Neural progenitor cell (in vitro differentiated cells): ENCODE measurements at regions not wholly inside any gene's neighbourhood (a gene's known extent, or its start where the extent isn't known, plus 50 kb on each side); places are given as distances from the start of the nearest gene placed in this dataset.
"Not testable (repeated sequence)": the region's sequence is repeated elsewhere in the genome, so short reads cannot be mapped to it uniquely, and the experiment has no call there.

ENCODE experiments used
- DNase-seq: peaks from one replicate; pipeline ENCODE4 v3.0.0-alpha.2; 2016; ENCODE audit warnings: low spot score
- H2AFZ ChIP-seq: fragments of 200-600 bp; sonication (generic); replicated peaks from 2 replicates; pipeline ENCODE4 v1.6.1; 2016; ENCODE audit warnings: antibody characterized with exemption
- H3F3A ChIP-seq: fragments of 200-600 bp; sonication (generic); 2 replicates; pipeline ENCODE4 v1.6.1; 2016; ENCODE audit warnings: antibody characterized with exemption, low read depth
- H3K27ac ChIP-seq: fragments of 200-600 bp; sonication (generic); 2 replicates; pipeline ENCODE4 v1.5.1; 2016; ENCODE audit warnings: mild to moderate bottlenecking
- H3K27me3 ChIP-seq: fragments of 200-600 bp; sonication (generic); 2 replicates; pipeline ENCODE4 v1.6.1; 2016; ENCODE audit warnings: mild to moderate bottlenecking, moderate library complexity
- H3K36me3 ChIP-seq: fragments of 200-600 bp; sonication (generic); 2 replicates; pipeline ENCODE4 v1.5.1; 2016
- H3K4me1 ChIP-seq: fragments of 200-600 bp; sonication (generic); 2 replicates; pipeline ENCODE4 v1.6.1; 2016; ENCODE audit warnings: mixed run types
- H3K4me2 ChIP-seq: fragments of 200-600 bp; sonication (generic); 2 replicates; pipeline ENCODE4 v1.6.1; 2016
- H3K4me3 ChIP-seq: fragments of 200-600 bp; sonication (generic); 2 replicates; pipeline ENCODE4 v1.5.1; 2016
- H3K79me2 ChIP-seq: fragments of 200-600 bp; sonication (generic); 2 replicates; pipeline ENCODE4 v1.6.1; 2016; ENCODE audit warnings: low read depth
- H3K9ac ChIP-seq: fragments of 200-600 bp; sonication (generic); 2 replicates; pipeline ENCODE4 v1.6.1; 2016
- H3K9me3 ChIP-seq: fragments of 200-600 bp; sonication (generic); 2 replicates; pipeline ENCODE4 v1.5.1; 2016; ENCODE audit warnings: low read depth
- H4K20me1 ChIP-seq: fragments of 200-600 bp; sonication (generic); 2 replicates; pipeline ENCODE4 v1.6.1; 2016; ENCODE audit warnings: low read depth
- H3K27ac Mint-ChIP-seq: 3 replicates; pipeline ENCODE4 v1.8.0; 2021; ENCODE audit warnings: mixed read lengths
- H3K27me3 Mint-ChIP-seq: 2 replicates; pipeline ENCODE4 v1.8.0; 2022; ENCODE audit warnings: low read depth, mild to moderate bottlenecking, inconsistent platforms, moderate library complexity, mixed read lengths; ENCODE audit not compliant: insufficient read depth
- H3K36me3 Mint-ChIP-seq: 3 replicates; pipeline ENCODE4 v1.8.0; 2021; ENCODE audit warnings: mixed read lengths
- H3K4me1 Mint-ChIP-seq: 3 replicates; pipeline ENCODE4 v1.8.0; 2021; ENCODE audit warnings: mixed read lengths
- H3K4me3 Mint-ChIP-seq: 3 replicates; pipeline ENCODE4 v1.8.0; 2021; ENCODE audit warnings: mild to moderate bottlenecking, moderate library complexity, mixed read lengths
- H3K9me3 Mint-ChIP-seq: 3 replicates; pipeline ENCODE4 v1.8.0; 2020; ENCODE audit warnings: mixed read lengths
- EZH2 ChIP-seq: fragments of 200-600 bp; sonication (generic); IDR thresholded peaks from 2 replicates; pipeline ENCODE4 v1.6.1; 2017; ENCODE audit warnings: antibody characterized with exemption, mild to moderate bottlenecking, moderate library complexity
- EZH2phosphoT487 ChIP-seq: fragments of 200-600 bp; sonication (generic); IDR thresholded peaks from 2 replicates; pipeline ENCODE4 v1.6.1; 2017; ENCODE audit warnings: antibody characterized with exemption
- TF ChIP-seq, protein P1 (sequence below): fragments of 200-600 bp; sonication (generic); IDR thresholded peaks from 2 replicates; pipeline ENCODE4 v1.5.1; 2017; ENCODE audit warnings: antibody characterized with exemption, mild to moderate bottlenecking

DNA sequence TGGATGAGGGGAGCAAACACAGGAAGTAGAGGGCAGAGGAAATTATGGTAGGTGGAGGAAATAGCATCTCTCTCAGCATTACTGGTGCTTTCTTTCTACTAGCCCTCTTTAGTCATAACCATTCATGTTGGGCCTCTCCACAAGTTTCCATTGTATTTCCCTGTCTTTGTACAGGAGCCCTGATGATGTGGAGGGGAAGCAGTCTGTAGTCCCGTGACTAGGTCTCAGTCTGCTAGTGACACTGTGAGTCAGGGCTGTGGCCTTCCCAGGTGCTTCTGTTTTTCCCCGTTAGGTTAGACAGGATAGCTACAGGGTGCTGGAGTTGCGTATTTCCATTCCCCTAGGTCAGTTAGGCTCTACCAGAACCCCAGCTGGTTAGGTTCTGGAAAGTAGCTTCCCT is 82.9 kb upstream of the NAMPT start:
- no peaks in the 10 kb centered on the region for H3K27me3 Mint-ChIP-seq
- no peaks in the 10 kb centered on the region for H3K9me3 Mint-ChIP-seq
- Histone ChIP-seq H3K9me3 (no peaks in the 10 kb centered on the region), H3K27ac (no peak overlapping the region), H3K4me1 (no peaks in the 10 kb centered on the region), H3K79me2 (no peaks in the 10 kb centered on the region), H3K4me2 (no peak overlapping the region), H3F3A (no peaks in the 10 kb centered on the region), H3K36me3 (no peaks in the 10 kb centered on the region), H3K27me3 (no peaks in the 10 kb centered on the region), H3K9ac (no peak overlapping the region), H2AFZ (no peak overlapping the region), H3K4me3 (no peak overlapping the region), H4K20me1 (no peaks in the 10 kb centered on the region)
- H3K4me3 Mint-ChIP-seq, result no peak overlapping the region
- no peaks in the 10 kb centered on the region for H3K36me3 Mint-ChIP-seq
- H3K4me1 Mint-ChIP-seq, result no peaks in the 10 kb centered on the region
- TF ChIP-seq, protein P1, sequence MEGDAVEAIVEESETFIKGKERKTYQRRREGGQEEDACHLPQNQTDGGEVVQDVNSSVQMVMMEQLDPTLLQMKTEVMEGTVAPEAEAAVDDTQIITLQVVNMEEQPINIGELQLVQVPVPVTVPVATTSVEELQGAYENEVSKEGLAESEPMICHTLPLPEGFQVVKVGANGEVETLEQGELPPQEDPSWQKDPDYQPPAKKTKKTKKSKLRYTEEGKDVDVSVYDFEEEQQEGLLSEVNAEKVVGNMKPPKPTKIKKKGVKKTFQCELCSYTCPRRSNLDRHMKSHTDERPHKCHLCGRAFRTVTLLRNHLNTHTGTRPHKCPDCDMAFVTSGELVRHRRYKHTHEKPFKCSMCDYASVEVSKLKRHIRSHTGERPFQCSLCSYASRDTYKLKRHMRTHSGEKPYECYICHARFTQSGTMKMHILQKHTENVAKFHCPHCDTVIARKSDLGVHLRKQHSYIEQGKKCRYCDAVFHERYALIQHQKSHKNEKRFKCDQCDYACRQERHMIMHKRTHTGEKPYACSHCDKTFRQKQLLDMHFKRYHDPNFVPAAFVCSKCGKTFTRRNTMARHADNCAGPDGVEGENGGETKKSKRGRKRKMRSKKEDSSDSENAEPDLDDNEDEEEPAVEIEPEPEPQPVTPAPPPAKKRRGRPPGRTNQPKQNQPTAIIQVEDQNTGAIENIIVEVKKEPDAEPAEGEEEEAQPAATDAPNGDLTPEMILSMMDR, result no peak
- no peak for TF ChIP-seq EZH2
- no peak overlapping the region for H3K27ac Mint-ChIP-seq
- no peak for DNase-seq

DNA sequence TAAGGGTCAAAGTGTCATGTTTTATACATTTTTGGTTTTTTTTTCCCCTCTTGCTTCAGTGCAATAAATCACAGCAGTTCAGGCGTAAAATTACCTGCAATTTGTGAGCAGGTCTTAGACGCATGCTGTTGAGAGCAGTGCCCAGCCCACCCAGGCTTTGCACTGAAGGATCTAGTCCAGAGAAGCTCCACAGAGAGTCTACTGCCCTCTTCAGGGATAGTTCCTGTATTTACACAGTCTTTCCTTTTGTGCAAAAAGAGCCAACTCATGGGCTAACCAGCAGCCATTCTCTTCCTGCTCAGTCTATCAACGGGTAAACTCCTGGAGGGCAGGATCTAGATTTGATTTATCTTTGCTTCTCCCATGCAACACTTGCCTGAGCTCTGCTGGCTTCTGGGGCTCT is 82.2 kb upstream of the NAMPT start:
- no peaks in the 10 kb centered on the region for H3K9me3 ChIP-seq
- H2AFZ ChIP-seq, result peak overlapping the region; percentile 58
- DNase-seq, result peak; percentile 39

DNA sequence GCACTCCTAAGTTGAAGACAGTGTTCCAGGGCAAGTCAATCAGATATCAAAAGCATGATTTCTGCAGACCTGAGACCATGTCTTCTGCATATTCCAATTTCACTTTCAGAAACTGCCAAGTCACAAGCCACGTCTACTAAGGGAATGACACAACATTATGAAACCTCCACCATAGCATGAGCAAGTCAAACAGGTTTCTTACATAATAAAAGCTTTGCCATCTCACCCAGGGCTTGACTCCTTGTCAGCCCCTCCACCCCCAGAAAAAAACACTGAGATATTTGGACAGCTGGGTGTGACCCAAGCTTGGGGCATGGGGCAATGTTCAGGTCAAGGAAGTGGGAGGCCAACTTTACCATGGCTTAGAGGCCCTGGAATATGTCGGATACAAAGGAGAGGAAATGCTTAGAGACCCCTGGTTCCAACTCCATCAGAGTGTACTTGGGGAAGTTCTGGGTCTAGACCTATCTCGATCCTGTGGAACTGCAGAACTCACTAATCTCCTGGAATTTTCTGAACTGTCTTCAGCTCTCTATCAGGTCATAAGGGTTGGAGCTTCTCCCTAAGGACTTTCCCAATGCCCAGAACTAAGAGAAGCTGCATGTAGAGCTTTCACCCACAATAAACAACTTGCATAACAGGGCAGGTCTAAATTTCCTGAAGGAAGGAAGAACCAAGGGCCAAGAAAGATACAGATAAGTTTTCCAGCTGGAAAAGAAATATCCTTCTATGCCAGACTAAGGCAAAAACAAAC is 80.6 kb upstream of the NAMPT start:
- Histone ChIP-seq H3K27ac (no peak overlapping the region), H3K36me3 (no peaks in the 10 kb centered on the region), H3K4me2 (no peak overlapping the region), H3K4me3 (no peak overlapping the region), H2AFZ (no peak overlapping the region), H4K20me1 (no peaks in the 10 kb centered on the region), H3K9ac (no peak overlapping the region), H3F3A (no peaks in the 10 kb centered on the region), H3K79me2 (no peaks in the 10 kb centered on the region), H3K9me3 (no peaks in the 10 kb centered on the region), H3K27me3 (no peaks in the 10 kb centered on the region), H3K4me1 (no peaks in the 10 kb centered on the region)
- TF ChIP-seq EZH2 (no peak), EZH2phosphoT487 (no peak)
- TF ChIP-seq, protein P1, result no peak
- no peak overlapping the region for H3K27ac Mint-ChIP-seq
- no peaks in the 10 kb centered on the region for H3K9me3 Mint-ChIP-seq
- H3K4me1 Mint-ChIP-seq, result no peaks in the 10 kb centered on the region
- peaks cover 2% of the 10 kb centered on the region for H3K27me3 Mint-ChIP-seq
- no peak overlapping the region for H3K4me3 Mint-ChIP-seq
- no peak for DNase-seq
- H3K36me3 Mint-ChIP-seq, result no peaks in the 10 kb centered on the region

More for the DNA sequence above, 82.2 kb upstream of the NAMPT start:
- H3K27me3 Mint-ChIP-seq, result peaks cover 2% of the 10 kb centered on the region
- H3K4me1 ChIP-seq, result no peaks in the 10 kb centered on the region
- TF ChIP-seq, protein P1, result peak; percentile 37
- TF ChIP-seq EZH2phosphoT487, result no peak
- H3K9me3 Mint-ChIP-seq, result no peaks in the 10 kb centered on the region
- no peaks in the 10 kb centered on the region for H3F3A ChIP-seq
- H3K79me2 ChIP-seq, result no peaks in the 10 kb centered on the region
- no peaks in the 10 kb centered on the region for H3K36me3 Mint-ChIP-seq
- no peak overlapping the region for H3K27ac ChIP-seq
- H3K4me3 Mint-ChIP-seq, result no peak overlapping the region
- H4K20me1 ChIP-seq, result no peaks in the 10 kb centered on the region
- H3K4me2 ChIP-seq, result no peak overlapping the region
- H3K27ac Mint-ChIP-seq, result no peak overlapping the region
- H3K9ac ChIP-seq, result no peak overlapping the region
- no peaks in the 10 kb centered on the region for H3K36me3 ChIP-seq
- no peak overlapping the region for H3K4me3 ChIP-seq
- no peaks in the 10 kb centered on the region for H3K27me3 ChIP-seq
- H3K4me1 Mint-ChIP-seq, result no peaks in the 10 kb centered on the region

DNA sequence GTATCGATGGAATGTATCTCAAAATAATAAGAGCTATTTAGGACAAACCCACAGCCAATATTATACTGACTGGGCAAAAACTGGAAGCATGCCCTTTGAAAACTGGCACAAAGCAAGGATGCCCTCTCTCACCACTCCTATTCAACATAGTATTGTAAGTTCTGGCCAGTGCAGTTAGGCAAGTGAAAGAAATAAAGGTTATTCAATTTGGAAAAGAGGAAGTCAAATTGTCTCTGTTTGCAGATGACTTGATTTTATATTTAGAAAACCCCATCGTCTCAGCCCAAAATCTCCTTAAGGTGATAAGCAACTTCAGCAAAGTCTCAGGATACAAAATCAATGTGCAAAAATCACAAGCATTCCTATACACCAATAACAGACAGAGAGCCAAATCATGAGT is 77.7 kb upstream of the NAMPT start:
- not testable (repeated sequence) for H3K4me3 ChIP-seq, H3K27me3 ChIP-seq, H3K36me3 Mint-ChIP-seq, H3K9me3 ChIP-seq, H2AFZ ChIP-seq, H4K20me1 ChIP-seq, H3K27me3 Mint-ChIP-seq, H3K4me1 ChIP-seq, H3K9ac ChIP-seq, H3K27ac ChIP-seq, H3K4me1 Mint-ChIP-seq, H3K9me3 Mint-ChIP-seq, H3K4me2 ChIP-seq, H3F3A ChIP-seq, H3K4me3 Mint-ChIP-seq, H3K79me2 ChIP-seq, H3K27ac Mint-ChIP-seq, H3K36me3 ChIP-seq, DNase-seq
